Neural cell (in vitro differentiated cells): ENCODE measurements at regions not wholly inside any gene's neighbourhood (a gene's known extent, or its start where the extent isn't known, plus 50 kb on each side); places are given as distances from the start of the nearest gene placed in this dataset.

ENCODE experiments used
- H2AFZ ChIP-seq: fragments of 200-600, 300-800 bp; sonication (generic), shearing (Covaris generic); 2 replicates; pipeline ENCODE4 v1.6.0; 2014; ENCODE audit warnings: low read depth, mild to moderate bottlenecking, antibody characterized with exemption, low read length, moderate library complexity
- H3F3A ChIP-seq: fragments of 200-600 bp; shearing (Covaris generic); 2 replicates; pipeline ENCODE4 v1.6.1; 2016; ENCODE audit warnings: mild to moderate bottlenecking, moderate library complexity, mixed read lengths, antibody characterized with exemption, low read length; ENCODE audit not compliant: insufficient read depth, poor library complexity, severe bottlenecking
- H3K27ac ChIP-seq: fragments of 200-600, 300-800 bp; sonication (generic), shearing (Covaris generic); 2 replicates; pipeline ENCODE4 v1.5.1; 2014; ENCODE audit warnings: mild to moderate bottlenecking, low read length, moderate library complexity
- H3K27me3 ChIP-seq: fragments of 300-800, 200-600 bp; sonication (generic), shearing (Covaris generic); 2 replicates; pipeline ENCODE4 v1.6.0; 2014; ENCODE audit warnings: mild to moderate bottlenecking, low read depth, low read length, moderate library complexity; ENCODE audit not compliant: insufficient read depth
- H3K36me3 ChIP-seq: fragments of 300-800, 200-600 bp; sonication (generic), shearing (Covaris generic); 2 replicates; pipeline ENCODE4 v1.5.1; 2014; ENCODE audit warnings: mild to moderate bottlenecking, antibody characterized with exemption, low read length, moderate library complexity; ENCODE audit not compliant: insufficient read depth
- H3K4me2 ChIP-seq: fragments of 300-800, 200-600 bp; sonication (generic), shearing (Covaris generic); 2 replicates; pipeline ENCODE4 v1.6.0; 2014; ENCODE audit warnings: mild to moderate bottlenecking, low read length
- H3K4me3 ChIP-seq: fragments of 300-800, 200-600 bp; sonication (generic), shearing (Covaris generic); 2 replicates; pipeline ENCODE4 v1.5.1; 2014; ENCODE audit warnings: mild to moderate bottlenecking, low read length, moderate library complexity
- H3K79me2 ChIP-seq: fragments of 200-600 bp; shearing (Covaris generic); replicated peaks from 2 replicates; pipeline ENCODE4 v1.6.0; 2014; ENCODE audit warnings: mild to moderate bottlenecking, low read length, moderate library complexity; ENCODE audit not compliant: insufficient read depth
- H3K9ac ChIP-seq: fragments of 300-800, 200-600 bp; sonication (generic), shearing (Covaris generic); 2 replicates; pipeline ENCODE4 v1.6.1; 2016; ENCODE audit warnings: mild to moderate bottlenecking, low read length, mixed read lengths
- H3K9me2 ChIP-seq: fragments of 200-600 bp; shearing (Covaris generic); 2 replicates; pipeline ENCODE4 v1.6.1; 2016; ENCODE audit warnings: mild to moderate bottlenecking, low read length, mixed read lengths; ENCODE audit not compliant: insufficient read depth
- H3K9me3 ChIP-seq: fragments of 200-600, 300-800 bp; sonication (generic), shearing (Covaris generic); 2 replicates; pipeline ENCODE4 v1.6.1; 2016; ENCODE audit warnings: mild to moderate bottlenecking, mixed run types, low read length, moderate library complexity, mixed read lengths
- H4K20me1 ChIP-seq: fragments of 200-600 bp; shearing (Covaris generic); 2 replicates; pipeline ENCODE4 v1.6.1; 2016; ENCODE audit warnings: mild to moderate bottlenecking, mixed run types; ENCODE audit not compliant: insufficient read depth
- EP300 ChIP-seq: fragments of 450-650 bp; conservative IDR thresholded peaks from 2 replicates; pipeline ENCODE4 v1.6.1; 2014; ENCODE audit warnings: antibody characterized with exemption, mild to moderate bottlenecking, moderate library complexity; ENCODE audit not compliant: poor library complexity, severe bottlenecking
- EZH2 ChIP-seq: fragments of 200-600, 300-800 bp; shearing (Covaris generic), sonication (generic); IDR thresholded peaks from 2 replicates; pipeline ENCODE4 v1.6.1; 2014; ENCODE audit warnings: antibody characterized with exemption, low read length, borderline replicate concordance, mild to moderate bottlenecking; ENCODE audit not compliant: insufficient read depth, poor library complexity, severe bottlenecking
- MXI1 ChIP-seq: fragments of 450-650 bp; conservative IDR thresholded peaks from 2 replicates; pipeline ENCODE4 v1.6.1; 2014; ENCODE audit warnings: antibody characterized with exemption, mild to moderate bottlenecking; ENCODE audit not compliant: poor library complexity, severe bottlenecking
- POLR2AphosphoS5 ChIP-seq: IDR thresholded peaks from 2 replicates; pipeline ENCODE4 v1.6.1; 2012
- RAD21 ChIP-seq: fragments of 450-650 bp; conservative IDR thresholded peaks from 2 replicates; pipeline ENCODE4 v1.6.1; 2014; ENCODE audit warnings: antibody characterized with exemption, mild to moderate bottlenecking, moderate library complexity
- SMC3 ChIP-seq: fragments of 450-650 bp; conservative IDR thresholded peaks from 2 replicates; pipeline ENCODE4 v1.6.1; 2014; ENCODE audit warnings: antibody characterized with exemption, mild to moderate bottlenecking, moderate library complexity; ENCODE audit not compliant: poor library complexity
- TAF1 ChIP-seq: IDR thresholded peaks from 2 replicates; pipeline ENCODE4 v1.6.1; 2012; ENCODE audit warnings: low read depth
- TF ChIP-seq, protein P1 (sequence below): IDR thresholded peaks from 2 replicates; pipeline ENCODE4 v1.6.1; 2012; ENCODE audit warnings: borderline replicate concordance
- TF ChIP-seq, protein P2 (sequence below): fragments of 450-650 bp; IDR thresholded peaks from 2 replicates; pipeline ENCODE4 v1.5.1; 2014; ENCODE audit warnings: antibody characterized with exemption, mild to moderate bottlenecking, moderate library complexity; ENCODE audit not compliant: poor library complexity, severe bottlenecking

DNA sequence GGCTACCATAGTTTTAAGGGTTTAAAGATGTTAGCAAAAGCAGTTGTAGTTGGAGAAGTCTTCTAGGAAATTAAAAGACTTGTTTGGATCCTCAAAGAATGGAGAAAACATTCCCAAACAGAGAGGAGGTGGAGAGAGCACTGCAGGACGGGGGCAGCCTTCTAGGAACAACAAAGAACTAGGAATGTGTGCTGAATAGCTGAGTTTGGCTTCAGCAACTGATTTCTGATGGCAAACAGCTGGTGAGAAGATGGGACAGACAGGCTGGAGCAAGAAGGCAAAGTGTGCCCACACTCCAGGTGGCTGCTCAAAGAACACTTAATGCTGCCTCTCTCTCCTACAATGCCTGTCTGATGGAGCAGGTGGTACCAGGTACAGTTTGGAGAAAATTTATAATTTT, 1331.1 kb downstream of the ADGRL3 start:
- Histone ChIP-seq H3K27ac (no peak overlapping the region), H3K27me3 (no peaks in the 10 kb centered on the region), H3K9me3 (no peaks in the 10 kb centered on the region), H3K9me2 (no peaks in the 10 kb centered on the region), H3K79me2 (no peaks in the 10 kb centered on the region), H3F3A (no peaks in the 10 kb centered on the region), H4K20me1 (no peaks in the 10 kb centered on the region), H2AFZ (no peak overlapping the region), H3K4me2 (no peak overlapping the region), H3K4me3 (no peak overlapping the region), H3K9ac (no peak overlapping the region), H3K36me3 (no peaks in the 10 kb centered on the region)
- TF ChIP-seq EZH2 (no peak), SMC3 (no peak), TAF1 (no peak), RAD21 (no peak), POLR2AphosphoS5 (no peak), EP300 (no peak), MXI1 (no peak)
- TF ChIP-seq, protein P1, sequence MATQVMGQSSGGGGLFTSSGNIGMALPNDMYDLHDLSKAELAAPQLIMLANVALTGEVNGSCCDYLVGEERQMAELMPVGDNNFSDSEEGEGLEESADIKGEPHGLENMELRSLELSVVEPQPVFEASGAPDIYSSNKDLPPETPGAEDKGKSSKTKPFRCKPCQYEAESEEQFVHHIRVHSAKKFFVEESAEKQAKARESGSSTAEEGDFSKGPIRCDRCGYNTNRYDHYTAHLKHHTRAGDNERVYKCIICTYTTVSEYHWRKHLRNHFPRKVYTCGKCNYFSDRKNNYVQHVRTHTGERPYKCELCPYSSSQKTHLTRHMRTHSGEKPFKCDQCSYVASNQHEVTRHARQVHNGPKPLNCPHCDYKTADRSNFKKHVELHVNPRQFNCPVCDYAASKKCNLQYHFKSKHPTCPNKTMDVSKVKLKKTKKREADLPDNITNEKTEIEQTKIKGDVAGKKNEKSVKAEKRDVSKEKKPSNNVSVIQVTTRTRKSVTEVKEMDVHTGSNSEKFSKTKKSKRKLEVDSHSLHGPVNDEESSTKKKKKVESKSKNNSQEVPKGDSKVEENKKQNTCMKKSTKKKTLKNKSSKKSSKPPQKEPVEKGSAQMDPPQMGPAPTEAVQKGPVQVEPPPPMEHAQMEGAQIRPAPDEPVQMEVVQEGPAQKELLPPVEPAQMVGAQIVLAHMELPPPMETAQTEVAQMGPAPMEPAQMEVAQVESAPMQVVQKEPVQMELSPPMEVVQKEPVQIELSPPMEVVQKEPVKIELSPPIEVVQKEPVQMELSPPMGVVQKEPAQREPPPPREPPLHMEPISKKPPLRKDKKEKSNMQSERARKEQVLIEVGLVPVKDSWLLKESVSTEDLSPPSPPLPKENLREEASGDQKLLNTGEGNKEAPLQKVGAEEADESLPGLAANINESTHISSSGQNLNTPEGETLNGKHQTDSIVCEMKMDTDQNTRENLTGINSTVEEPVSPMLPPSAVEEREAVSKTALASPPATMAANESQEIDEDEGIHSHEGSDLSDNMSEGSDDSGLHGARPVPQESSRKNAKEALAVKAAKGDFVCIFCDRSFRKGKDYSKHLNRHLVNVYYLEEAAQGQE: no peak
- TF ChIP-seq, protein P2, sequence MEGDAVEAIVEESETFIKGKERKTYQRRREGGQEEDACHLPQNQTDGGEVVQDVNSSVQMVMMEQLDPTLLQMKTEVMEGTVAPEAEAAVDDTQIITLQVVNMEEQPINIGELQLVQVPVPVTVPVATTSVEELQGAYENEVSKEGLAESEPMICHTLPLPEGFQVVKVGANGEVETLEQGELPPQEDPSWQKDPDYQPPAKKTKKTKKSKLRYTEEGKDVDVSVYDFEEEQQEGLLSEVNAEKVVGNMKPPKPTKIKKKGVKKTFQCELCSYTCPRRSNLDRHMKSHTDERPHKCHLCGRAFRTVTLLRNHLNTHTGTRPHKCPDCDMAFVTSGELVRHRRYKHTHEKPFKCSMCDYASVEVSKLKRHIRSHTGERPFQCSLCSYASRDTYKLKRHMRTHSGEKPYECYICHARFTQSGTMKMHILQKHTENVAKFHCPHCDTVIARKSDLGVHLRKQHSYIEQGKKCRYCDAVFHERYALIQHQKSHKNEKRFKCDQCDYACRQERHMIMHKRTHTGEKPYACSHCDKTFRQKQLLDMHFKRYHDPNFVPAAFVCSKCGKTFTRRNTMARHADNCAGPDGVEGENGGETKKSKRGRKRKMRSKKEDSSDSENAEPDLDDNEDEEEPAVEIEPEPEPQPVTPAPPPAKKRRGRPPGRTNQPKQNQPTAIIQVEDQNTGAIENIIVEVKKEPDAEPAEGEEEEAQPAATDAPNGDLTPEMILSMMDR: no peak

DNA sequence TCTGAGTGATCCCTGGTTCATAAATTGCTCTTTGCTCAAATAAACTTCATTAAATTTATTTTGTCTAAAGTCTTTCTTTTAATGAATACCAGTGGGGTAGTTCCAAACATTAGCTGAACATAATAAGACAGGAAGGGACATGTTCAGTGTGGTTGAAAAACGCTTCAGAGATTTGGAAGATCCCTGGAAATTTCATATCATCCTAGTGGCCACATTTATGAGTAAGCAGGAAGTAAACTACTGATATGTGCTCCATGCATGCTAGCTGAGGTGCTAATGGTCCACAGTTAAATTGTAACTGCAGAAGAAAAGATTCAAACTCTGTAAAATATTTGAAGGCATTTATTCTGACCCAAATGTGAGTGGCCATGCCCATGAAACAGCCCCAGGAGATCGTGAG, 1328.7 kb downstream of the ADGRL3 start:
- Histone ChIP-seq H3K4me2 (no peak overlapping the region), H4K20me1 (no peaks in the 10 kb centered on the region), H3F3A (no peaks in the 10 kb centered on the region)

More for the DNA sequence above, 1328.7 kb downstream of the ADGRL3 start:
- H2AFZ ChIP-seq: no peak overlapping the region
- H3K27me3 ChIP-seq: no peaks in the 10 kb centered on the region
- no peaks in the 10 kb centered on the region for H3K9me2 ChIP-seq
- H3K27ac ChIP-seq: no peak overlapping the region
- H3K9ac ChIP-seq: no peak overlapping the region
- H3K36me3 ChIP-seq: no peaks in the 10 kb centered on the region
- no peaks in the 10 kb centered on the region for H3K9me3 ChIP-seq
- no peak overlapping the region for H3K4me3 ChIP-seq
- TF ChIP-seq, protein P2: no peak
- H3K79me2 ChIP-seq: no peaks in the 10 kb centered on the region
